GM18951 (cell line): ENCODE measurements at regions not wholly inside any gene's neighbourhood (a gene's known extent, or its start where the extent isn't known, plus 50 kb on each side); places are given as distances from the start of the nearest gene placed in this dataset.

Source experiments
- POLR2A ChIP-seq: IDR thresholded peaks from 4 replicates; pipeline ENCODE4 v1.6.1; 2011; ENCODE audit warnings: mild to moderate bottlenecking; ENCODE audit not compliant: insufficient read length, insufficient read depth; ENCODE audit errors: extremely low read depth
- in situ Hi-C: fragments of 300-500 bp; cut with MboI; formaldehyde crosslinking; loops from one replicate; pipeline ENCODE4 v1.12.0; 2022; ENCODE audit warnings: low sequenced_read_pairs, mixed read lengths, inconsistent platforms; ENCODE audit not compliant: unreplicated experiment

- in situ Hi-C loops, result no loop called here
- no peak for TF ChIP-seq POLR2A
These were observed 271.0 kb upstream of the ZPLD1 start for GRCh38 chr3:102163818-102164154.

GRCh38 chr3:102165367-102165766, 269.4 kb upstream of the ZPLD1 start:
- in situ Hi-C loops, result no loop called here
- TF ChIP-seq POLR2A, result no peak

DNA sequence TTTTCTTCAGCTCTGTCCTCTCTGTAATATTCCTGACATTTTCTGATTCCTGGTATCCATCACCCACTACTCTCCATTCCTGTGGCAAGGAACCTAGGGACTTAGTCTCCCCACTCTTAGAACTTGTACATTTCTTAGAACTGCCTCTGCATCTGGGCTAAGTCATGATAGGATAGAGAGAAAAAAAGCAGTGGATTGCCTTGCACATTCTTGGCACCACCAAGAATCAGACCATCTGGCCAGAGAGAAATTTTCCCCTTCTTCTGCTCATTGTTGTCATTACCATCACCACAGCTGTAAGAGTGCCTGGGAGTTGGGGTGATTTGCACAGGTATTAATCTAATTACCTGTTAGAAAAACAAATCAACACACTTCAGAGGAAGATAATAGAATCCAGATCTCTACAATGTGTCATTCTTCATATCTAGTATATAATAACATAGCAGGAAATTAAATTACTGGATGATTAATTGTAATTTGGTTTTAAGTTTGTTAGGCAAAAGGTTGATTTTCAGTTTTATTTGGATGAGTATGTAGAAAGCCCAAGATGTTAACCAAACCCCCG, 264.8 kb upstream of the ZPLD1 start:
- TF ChIP-seq POLR2A, result no peak
- in situ Hi-C loops, result no loop called here

DNA sequence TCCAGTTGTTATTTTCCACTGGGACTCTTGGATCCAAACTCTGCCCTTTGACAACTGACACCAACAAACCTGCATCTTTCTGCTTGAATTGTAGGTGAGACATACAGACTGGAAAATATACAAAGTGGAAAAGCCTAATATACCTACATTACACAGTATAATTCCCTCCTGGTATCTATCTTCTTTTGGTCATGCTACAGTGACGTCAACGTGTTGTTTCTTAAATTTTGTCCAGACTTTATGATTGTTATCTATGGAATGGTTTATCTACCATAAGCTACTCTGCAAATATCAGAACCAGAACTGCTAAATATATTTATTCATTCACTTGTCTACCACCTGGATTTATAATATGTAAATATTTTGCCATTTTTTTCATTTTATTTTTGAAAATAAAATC, 264.3 kb upstream of the ZPLD1 start:
- in situ Hi-C loops, result no loop called here
- TF ChIP-seq POLR2A, result no peak

- no peak for TF ChIP-seq POLR2A
- in situ Hi-C loops, result no loop called here
These were observed 260.5 kb upstream of the ZPLD1 start for GRCh38 chr3:102174312-102174712.

GRCh38 chr3:102174832-102175374, 259.9 kb upstream of the ZPLD1 start:
- no peak for TF ChIP-seq POLR2A
- in situ Hi-C loops, result no loop called here

DNA sequence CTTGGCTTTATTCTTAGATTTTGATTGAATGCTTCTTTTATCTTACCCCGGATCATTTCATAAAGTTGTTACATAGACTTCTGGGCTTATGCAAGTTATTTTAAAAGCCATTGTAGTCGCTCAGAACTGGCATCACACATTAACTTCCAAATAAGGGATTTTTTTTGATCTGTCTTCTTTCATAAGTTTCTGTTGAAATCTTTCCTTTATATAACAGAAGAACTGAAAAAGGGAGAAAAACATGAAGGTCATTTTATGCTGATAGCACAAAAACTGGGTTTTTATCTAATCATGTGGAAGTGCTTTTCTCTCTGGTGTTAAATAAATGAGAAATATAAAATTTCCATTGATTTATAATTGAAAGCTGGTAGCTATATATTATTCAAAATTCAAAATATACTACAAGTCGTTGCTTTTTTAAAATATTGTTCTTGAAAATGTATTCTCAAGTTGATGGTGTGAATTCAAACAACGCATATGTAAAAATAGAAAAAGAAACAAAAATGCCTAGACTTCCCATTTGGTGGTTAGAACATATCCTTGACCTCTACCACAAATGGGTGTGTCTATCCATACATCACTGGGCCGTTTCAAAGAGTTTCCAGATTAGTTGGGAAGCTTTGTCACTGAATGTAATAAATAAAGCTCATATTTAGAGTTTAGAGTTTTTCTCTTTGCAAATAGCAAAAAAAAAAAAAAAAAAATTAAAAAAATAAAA, 258.3 kb upstream of the ZPLD1 start:
- no peak for TF ChIP-seq POLR2A
- in situ Hi-C loops, result no loop called here

GRCh38 chr3:102177075-102177755, 257.6 kb upstream of the ZPLD1 start:
- in situ Hi-C loops, result no loop called here
- no peak for TF ChIP-seq POLR2A

DNA sequence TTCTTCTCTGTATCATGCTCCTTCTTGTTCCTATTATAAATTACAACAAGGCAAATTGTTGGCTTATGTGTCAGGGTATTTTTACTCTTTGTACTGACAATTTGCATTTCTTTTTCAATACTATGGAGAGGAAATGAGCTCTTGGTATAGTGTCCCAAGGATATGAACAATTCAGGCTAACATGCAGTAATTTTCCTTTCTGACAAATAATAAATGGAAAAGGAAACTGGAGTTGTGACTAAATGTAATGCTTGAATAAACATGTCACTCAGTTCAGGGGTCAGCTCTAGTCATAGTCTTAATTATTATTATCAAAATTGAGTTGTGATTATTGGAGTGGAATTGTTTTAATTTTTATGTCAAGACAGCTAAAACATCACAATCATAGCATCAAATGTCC, 256.0 kb upstream of the ZPLD1 start:
- TF ChIP-seq POLR2A, result no peak
- in situ Hi-C loops, result no loop called here

DNA sequence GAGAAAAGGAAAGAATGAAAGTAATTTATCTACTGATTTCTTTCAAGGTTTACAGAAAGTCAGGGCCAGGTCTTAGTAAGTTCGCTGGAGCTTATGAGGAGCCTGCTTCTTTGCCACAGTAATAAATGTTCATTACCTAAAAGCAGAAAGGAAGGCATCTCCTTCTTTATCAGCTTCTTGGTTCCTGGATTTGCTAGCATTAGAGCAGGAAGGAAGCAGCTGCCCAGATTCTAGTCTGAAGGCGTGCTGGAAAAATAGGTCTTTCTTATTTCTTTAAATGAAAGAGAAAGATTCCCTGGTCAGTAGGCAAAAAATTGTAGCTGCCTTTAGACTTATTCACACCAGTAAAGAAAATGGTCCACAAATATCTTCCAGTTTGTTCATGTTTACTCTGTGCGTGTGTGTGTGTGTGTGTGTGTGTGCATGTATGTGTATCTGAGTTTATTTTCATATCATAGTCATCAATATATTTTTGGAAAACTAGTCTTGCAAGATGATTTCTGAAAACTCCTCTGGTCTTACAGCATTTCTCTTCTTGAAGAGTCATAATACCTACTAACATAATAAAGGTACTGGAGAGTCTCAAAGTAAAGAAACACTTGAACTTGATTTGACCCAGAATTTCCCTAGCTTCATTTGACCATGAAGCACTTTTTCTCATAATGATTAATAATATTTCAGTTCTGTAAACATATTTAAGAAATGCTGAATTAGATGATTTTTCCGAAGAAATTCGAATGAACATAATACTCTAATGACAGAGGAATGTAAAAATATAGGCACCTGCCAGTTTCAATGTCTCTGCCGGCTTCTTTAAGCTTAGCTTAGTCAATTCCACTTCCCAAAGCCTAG, 255.3 kb upstream of the ZPLD1 start:
- no peak for TF ChIP-seq POLR2A
- in situ Hi-C loops, result no loop called here

DNA sequence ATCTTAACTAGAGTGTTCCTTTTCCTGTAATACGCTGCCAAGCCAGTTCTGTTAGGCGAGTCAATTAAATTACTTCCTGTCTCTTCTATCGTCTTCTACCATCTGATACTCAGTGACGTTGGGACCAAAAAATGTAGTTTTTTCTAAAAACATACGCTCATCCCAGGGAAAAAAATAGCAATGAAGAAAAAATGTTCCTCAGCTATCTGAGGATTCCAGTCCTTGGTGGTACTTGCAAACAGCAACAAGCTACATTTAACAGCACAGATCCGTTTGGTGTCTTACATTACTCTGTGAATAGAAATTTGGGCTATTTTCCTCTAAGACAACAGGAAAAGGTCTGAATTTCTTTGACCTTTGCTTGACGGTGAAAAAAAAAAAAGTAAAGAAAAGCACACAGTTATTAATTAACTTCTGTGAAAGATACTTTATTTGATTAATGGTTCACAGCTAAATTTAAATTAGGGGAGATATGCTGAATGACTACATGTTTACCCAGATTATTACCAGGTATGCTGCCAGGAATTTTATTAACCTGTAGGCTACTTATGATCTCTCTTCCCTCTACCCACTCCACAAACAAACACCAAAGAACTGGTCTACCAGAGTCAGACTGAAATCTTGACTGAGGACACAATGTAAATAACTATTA, 254.4 kb upstream of the ZPLD1 start:
- no peak for TF ChIP-seq POLR2A
- in situ Hi-C loops, result no loop called here

DNA sequence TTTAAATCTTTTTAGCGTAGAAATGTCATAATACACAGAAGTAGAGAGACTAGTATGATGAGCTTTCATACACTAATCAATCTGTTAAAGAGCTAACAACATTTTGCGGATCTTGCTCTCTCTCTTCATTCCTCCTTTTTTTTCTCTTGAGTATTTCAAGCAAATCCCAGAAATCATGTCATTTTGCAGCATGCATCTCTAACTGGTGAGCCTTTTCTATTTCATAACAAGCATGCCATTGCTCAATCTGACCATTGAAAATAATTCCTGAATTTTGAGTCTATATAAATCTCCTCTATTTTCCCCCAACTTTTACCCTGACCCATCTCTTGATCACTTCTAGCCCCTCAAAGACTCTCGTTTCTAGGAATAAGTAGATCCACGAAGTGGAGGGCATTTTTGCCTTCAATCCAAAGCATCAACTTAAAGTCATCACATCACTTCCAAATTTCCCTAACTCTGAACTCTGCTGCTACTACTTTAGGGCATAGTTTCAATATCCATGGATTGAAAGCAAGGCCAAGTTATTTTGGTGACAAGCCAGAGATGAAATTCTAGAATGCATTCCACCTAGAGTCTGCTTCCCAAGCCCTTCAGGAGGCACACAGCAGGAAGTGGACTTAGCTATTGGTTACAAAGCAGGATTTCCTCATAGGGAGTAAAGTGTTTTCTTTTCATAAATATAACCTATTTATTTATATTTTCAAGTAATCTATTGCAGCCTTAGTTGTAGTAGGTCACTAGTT, 253.5 kb upstream of the ZPLD1 start:
- in situ Hi-C loops, result no loop called here
- no peak for TF ChIP-seq POLR2A
